IMR-90 (cell line): ENCODE measurements at regions not wholly inside any gene's neighbourhood (a gene's known extent, or its start where the extent isn't known, plus 50 kb on each side); places are given as distances from the start of the nearest gene placed in this dataset.
"Not testable (repeated sequence)": the region's sequence is repeated elsewhere in the genome, so short reads cannot be mapped to it uniquely, and the experiment has no call there.

ENCODE experiments used
- ATAC-seq: fragments of 200-7000 bp; cut with Tn5 transposase; 2 replicates; pipeline ENCODE4 v1.9.1; 2020; ENCODE audit warnings: low read depth, mild to moderate bottlenecking, moderate library complexity
- BruUV-seq: library from RNA; stranded (reverse); fragments of 400-500 nt; replicated peaks from 2 replicates; lab custom pipeline; 2021; lab: Mats Ljungman, UMichigan
- CTCF ChIA-PET: fragments of 300-600 bp; formaldehyde crosslinking; extraction: SDS; loops from one replicate; lab custom pipeline; 2021; ENCODE audit warnings: antibody characterized with exemption; lab: Yijun Ruan, JAX
- POLR2A ChIA-PET: fragments of 300-600 bp; sonication (Branson Sonifier 250); formaldehyde crosslinking; loops from one replicate; lab custom pipeline; 2022; ENCODE audit warnings: antibody characterized with exemption; ENCODE audit not compliant: unreplicated experiment; lab: Charles Lee
- DNase-seq: peaks from one replicate; pipeline ENCODE4 v3.0.0; 2013
- H2AFZ ChIP-seq: replicated peaks from 2 replicates; pipeline ENCODE3; 2013; ENCODE audit warnings: low read length, mild to moderate bottlenecking; ENCODE audit not compliant: poor library complexity
- H2AK5ac ChIP-seq: 2 replicates; pipeline ENCODE4 v1.6.1; 2013; ENCODE audit warnings: low read depth, low read length, inconsistent platforms
- H2AK9ac ChIP-seq: replicated peaks from 2 replicates; pipeline ENCODE3; 2013; ENCODE audit warnings: mild to moderate bottlenecking, low read depth, low read length, moderate library complexity; ENCODE audit not compliant: poor library complexity
- H2BK120ac ChIP-seq: 2 replicates; pipeline ENCODE4 v1.6.1; 2013; ENCODE audit warnings: low read depth, low read length, inconsistent platforms
- H2BK15ac ChIP-seq: 3 replicates; pipeline ENCODE4 v1.6.1; 2013; ENCODE audit warnings: low read depth, low read length, inconsistent platforms
- H2BK20ac ChIP-seq: 2 replicates; pipeline ENCODE4 v1.6.1; 2013; ENCODE audit warnings: low read depth, mild to moderate bottlenecking, inconsistent platforms, low read length, moderate library complexity
- H2BK5ac ChIP-seq: 2 replicates; pipeline ENCODE4 v1.6.1; 2013; ENCODE audit warnings: mild to moderate bottlenecking, low read depth, low read length, inconsistent platforms; ENCODE audit not compliant: poor library complexity, severe bottlenecking
- H3K14ac ChIP-seq: replicated peaks from 2 replicates; pipeline ENCODE4 v1.6.1; 2013; ENCODE audit warnings: low read depth, low read length, inconsistent platforms
- H3K18ac ChIP-seq: 2 replicates; pipeline ENCODE4 v1.6.1; 2013; ENCODE audit warnings: low read depth, low read length, control low read depth
- H3K23ac ChIP-seq: 2 replicates; pipeline ENCODE4 v1.6.1; 2013; ENCODE audit warnings: low read depth, low read length, inconsistent platforms
- H3K27ac ChIP-seq: 2 replicates; pipeline ENCODE4 v1.5.1; 2013; ENCODE audit warnings: mild to moderate bottlenecking, control low read depth, low read length; ENCODE audit not compliant: insufficient read depth
- H3K27me3 ChIP-seq: 2 replicates; pipeline ENCODE4 v1.6.1; 2013; ENCODE audit warnings: low read length; ENCODE audit not compliant: control insufficient read depth, insufficient read depth
- H3K36me3 ChIP-seq: 2 replicates; pipeline ENCODE4 v1.6.1; 2013; ENCODE audit warnings: low read length, mixed read lengths; ENCODE audit not compliant: control insufficient read depth, insufficient read depth
- H3K4ac ChIP-seq: 2 replicates; pipeline ENCODE4 v1.6.1; 2013; ENCODE audit warnings: low read depth, low read length, inconsistent platforms
- H3K4me1 ChIP-seq: 2 replicates; pipeline ENCODE4 v1.6.1; 2013; ENCODE audit warnings: low read length, mixed read lengths; ENCODE audit not compliant: control insufficient read depth, insufficient read depth
- H3K4me2 ChIP-seq: 2 replicates; pipeline ENCODE4 v1.6.1; 2013; ENCODE audit warnings: low read depth, mild to moderate bottlenecking, control low read depth, low read length, moderate library complexity
- H3K4me3 ChIP-seq: 2 replicates; pipeline ENCODE4 v1.5.1; 2013; ENCODE audit warnings: low read depth, mild to moderate bottlenecking, control low read depth, low read length, moderate library complexity; ENCODE audit not compliant: insufficient read depth
- H3K56ac ChIP-seq: 2 replicates; pipeline ENCODE4 v1.6.1; 2013; ENCODE audit warnings: low read length, inconsistent platforms; ENCODE audit not compliant: insufficient read depth; ENCODE audit errors: extremely low read depth
- H3K79me1 ChIP-seq, 2 experiments: 2 replicates each; pipeline ENCODE4 v1.6.1; 2013; ENCODE audit warnings: low read length in 2 of 2, inconsistent platforms in 1 of 2, low read depth in 1 of 2
- H3K9ac ChIP-seq: 2 replicates; pipeline ENCODE4 v1.6.1; 2013; ENCODE audit warnings: low read depth, low read length, control low read depth
- H3K9me1 ChIP-seq: 2 replicates; pipeline ENCODE4 v1.6.1; 2013; ENCODE audit warnings: low read length, inconsistent platforms; ENCODE audit not compliant: insufficient read depth
- H3K9me3 ChIP-seq: 2 replicates; pipeline ENCODE4 v1.6.1; 2013; ENCODE audit warnings: low read length; ENCODE audit not compliant: control insufficient read depth, insufficient read depth
- H4K20me1 ChIP-seq: 2 replicates; pipeline ENCODE4 v1.6.1; 2013; ENCODE audit warnings: low read length, inconsistent platforms; ENCODE audit not compliant: insufficient read depth
- H4K5ac ChIP-seq: 2 replicates; pipeline ENCODE4 v1.6.1; 2013; ENCODE audit warnings: mild to moderate bottlenecking, low read depth, low read length, control low read depth
- H4K8ac ChIP-seq, 2 experiments: 2 replicates each; pipeline ENCODE4 v1.6.1; 2013; ENCODE audit warnings: low read depth in 2 of 2, low read length in 2 of 2, control low read depth in 1 of 2, inconsistent platforms in 1 of 2
- H4K91ac ChIP-seq: 2 replicates; pipeline ENCODE4 v1.6.1; 2013; ENCODE audit warnings: low read depth, low read length, inconsistent platforms; ENCODE audit not compliant: insufficient read depth
- BHLHE40 ChIP-seq: fragments of 150-350 bp; IDR thresholded peaks from 2 replicates; pipeline ENCODE4 v1.6.1; 2016; ENCODE audit warnings: mild to moderate bottlenecking, low read depth, low read length
- MAFK ChIP-seq: IDR thresholded peaks from 2 replicates; pipeline ENCODE4 v1.6.1; 2012; ENCODE audit warnings: low read depth, low read length, improper control_type of control experiment
- NFE2L2 ChIP-seq: fragments of 150-350 bp; IDR thresholded peaks from 2 replicates; pipeline ENCODE4 v1.6.1; 2016; ENCODE audit warnings: low read depth, mild to moderate bottlenecking, low read length
- RFX5 ChIP-seq: IDR thresholded peaks from 2 replicates; pipeline ENCODE4 v1.8.0; 2012; ENCODE audit warnings: low read depth, mild to moderate bottlenecking, low read length, moderate library complexity
- WGBS, 2 experiments: methylation state at CpG; one replicate each; pipeline versions ENCODE4 v1.1.5 to v1.1.7; 2013; ENCODE audit warnings: missing lambda C conversion rate in 2 of 2; ENCODE audit not compliant: insufficient read length in 1 of 2; ENCODE audit errors: extremely low coverage in 2 of 2; 5-methylcytosine and 5-hydroxymethylcytosine counted together
- dilution Hi-C: fragments of 300-500 bp; cut with HindIII; formaldehyde crosslinking; loops from one replicate; pipeline ENCODE4 v1.14.3; 2018; ENCODE audit warnings: low sequenced_read_pairs; ENCODE audit not compliant: unreplicated experiment
- in situ Hi-C: fragments of 300-500 bp; cut with MboI; formaldehyde crosslinking; loops from 3 replicates; pipeline ENCODE4 v1.14.3; 2019; ENCODE audit warnings: low sequenced_read_pairs, inconsistent platforms, mixed read lengths
- intact Hi-C: fragments of 100-400 bp; cut with micrococcal nuclease; formaldehyde crosslinking; loops from 2 replicates; pipeline ENCODE4 v1.10.0; 2022
- TF ChIP-seq, protein P1 (sequence below): fragments of 150-350 bp; IDR thresholded peaks from 2 replicates; pipeline ENCODE4 v1.6.1; 2017; ENCODE audit warnings: mild to moderate bottlenecking, antibody characterized with exemption, low read length, low read depth

DNA sequence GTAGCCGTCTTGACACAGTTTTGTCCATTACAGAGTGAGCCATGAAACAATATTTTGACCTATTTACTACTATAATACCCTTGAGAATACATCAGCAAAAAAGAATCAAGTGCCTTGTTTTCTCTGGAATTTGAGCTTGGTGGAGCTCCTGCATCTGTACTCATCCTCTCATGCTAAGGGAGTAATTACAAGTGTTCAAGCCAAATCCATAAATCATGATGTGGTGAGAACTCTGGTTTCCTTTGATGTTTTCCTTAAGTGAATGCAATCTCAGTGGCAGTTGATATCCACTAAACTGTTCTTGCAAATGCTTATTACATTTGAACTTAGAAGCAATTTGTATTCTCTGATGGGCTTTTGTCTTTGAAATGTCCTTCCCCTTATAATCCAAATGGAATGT, 824.6 kb upstream of the TMPRSS15 start:
- Histone ChIP-seq H4K8ac (no peak overlapping the region), H3K23ac (no peak overlapping the region), H3K4me1 (no peaks in the 10 kb centered on the region), H3K56ac (no peak overlapping the region), H4K91ac (no peak overlapping the region), H3K4me3 (no peak overlapping the region), H3K36me3 (no peaks in the 10 kb centered on the region), H3K9me1 (no peaks in the 10 kb centered on the region), H3K9ac (no peak overlapping the region), H3K4ac (no peak overlapping the region), H3K27ac (no peak overlapping the region), H2BK20ac (no peak overlapping the region), H3K4me2 (no peak overlapping the region), H3K14ac (no peak overlapping the region), H2AFZ (no peak overlapping the region), H2AK5ac (no peak overlapping the region), H2AK9ac (no peak overlapping the region), H3K79me1 (no peaks in the 10 kb centered on the region), H2BK120ac (no peak overlapping the region), H2BK15ac (no peak overlapping the region), H3K27me3 (no peaks in the 10 kb centered on the region), H3K18ac (no peak overlapping the region), H2BK5ac (no peak overlapping the region), H4K5ac (no peak overlapping the region), H3K9me3 (no peaks in the 10 kb centered on the region; the same call in 1 of the 2 replicates), H4K20me1 (no peaks in the 10 kb centered on the region)
- DNase-seq (no peak), ATAC-seq (no peak)
- intact Hi-C loops: no loop called here
- ChIA-PET CTCF (no interaction called here), POLR2A (no interaction called here)
- TF ChIP-seq MAFK (no peak), RFX5 (no peak), BHLHE40 (no peak), NFE2L2 (no peak)
- TF ChIP-seq, protein P1, sequence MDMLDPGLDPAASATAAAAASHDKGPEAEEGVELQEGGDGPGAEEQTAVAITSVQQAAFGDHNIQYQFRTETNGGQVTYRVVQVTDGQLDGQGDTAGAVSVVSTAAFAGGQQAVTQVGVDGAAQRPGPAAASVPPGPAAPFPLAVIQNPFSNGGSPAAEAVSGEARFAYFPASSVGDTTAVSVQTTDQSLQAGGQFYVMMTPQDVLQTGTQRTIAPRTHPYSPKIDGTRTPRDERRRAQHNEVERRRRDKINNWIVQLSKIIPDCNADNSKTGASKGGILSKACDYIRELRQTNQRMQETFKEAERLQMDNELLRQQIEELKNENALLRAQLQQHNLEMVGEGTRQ: no peak
- in situ Hi-C loops: no loop called here
- dilution Hi-C loops: no loop called here
- WGBS, 2 experiments: no CpG with 5 or more reads among the region's 1 CpG
- BruUV-seq: no TSS peak

- H3K9me1 ChIP-seq, H2BK120ac ChIP-seq, H3K56ac ChIP-seq, H4K20me1 ChIP-seq, H3K18ac ChIP-seq, H3K9ac ChIP-seq, H4K91ac ChIP-seq, DNase-seq, H3K23ac ChIP-seq, H3K9me3 ChIP-seq, ATAC-seq, H3K4me1 ChIP-seq, H3K14ac ChIP-seq, H4K5ac ChIP-seq, dilution Hi-C loops, BruUV-seq, H4K8ac ChIP-seq, H2BK20ac ChIP-seq, in situ Hi-C loops, H3K79me1 ChIP-seq, H2AK9ac ChIP-seq, H2BK15ac ChIP-seq, H2AK5ac ChIP-seq, POLR2A ChIA-PET, H3K4me3 ChIP-seq, H3K27me3 ChIP-seq, H3K27ac ChIP-seq, H3K4ac ChIP-seq, H3K4me2 ChIP-seq, H2AFZ ChIP-seq, intact Hi-C loops, H3K36me3 ChIP-seq, H2BK5ac ChIP-seq: not testable (repeated sequence)
- WGBS, 2 experiments: 63% methylated on average over 8 of the region's 12 CpGs; no CpG with 5 or more reads in 1 of the 2 experiments
- CTCF ChIA-PET: interaction anchor here (0.6 kb wide), 2 partner anchors 28 to 36 kb away, joined by 3 read pairs; no protein-coding TSS in a partner anchor
These were observed 830.3 kb upstream of the TMPRSS15 start for GRCh38 chr21:19233841-19234240.
